ENCODE measurements at regions not wholly inside any gene's neighbourhood (a gene's known extent, or its start where the extent isn't known, plus 50 kb on each side); places are given as distances from the start of the nearest gene placed in this dataset.

DNA sequence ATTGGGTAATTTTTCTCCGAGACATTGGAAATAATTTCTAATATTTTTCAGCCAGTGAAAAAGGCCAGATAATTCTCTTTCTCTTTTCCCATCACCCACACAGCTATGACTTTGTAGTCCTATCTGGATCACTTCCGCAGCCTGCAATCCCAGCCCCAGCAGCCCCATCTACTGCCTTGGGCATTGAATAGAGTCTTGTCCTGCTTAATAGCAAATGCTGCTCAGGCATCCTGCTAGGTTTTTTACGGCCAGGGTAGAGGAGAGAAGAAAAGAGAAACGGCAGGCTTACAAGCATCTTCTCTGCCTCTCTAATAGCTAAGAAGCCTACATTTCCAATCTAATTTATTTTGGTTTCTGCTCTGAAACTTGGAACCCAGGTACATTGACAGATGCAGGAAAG is 154.3 kb upstream of the B3GAT1 start:
- Histone ChIP-seq H3K4me1 (no peaks in the 10 kb centered on the region), H3K9me3 (replicated peaks) (no peaks in the 10 kb centered on the region), H3K4me3 (no peak overlapping the region), H3K27ac (replicated peaks) (no peak overlapping the region), H3K36me3 (no peaks in the 10 kb centered on the region), H3K27me3 (ENCODE audit: low read depth) (peaks cover 60% of the 10 kb centered on the region)
- TF ChIP-seq, protein P1, sequence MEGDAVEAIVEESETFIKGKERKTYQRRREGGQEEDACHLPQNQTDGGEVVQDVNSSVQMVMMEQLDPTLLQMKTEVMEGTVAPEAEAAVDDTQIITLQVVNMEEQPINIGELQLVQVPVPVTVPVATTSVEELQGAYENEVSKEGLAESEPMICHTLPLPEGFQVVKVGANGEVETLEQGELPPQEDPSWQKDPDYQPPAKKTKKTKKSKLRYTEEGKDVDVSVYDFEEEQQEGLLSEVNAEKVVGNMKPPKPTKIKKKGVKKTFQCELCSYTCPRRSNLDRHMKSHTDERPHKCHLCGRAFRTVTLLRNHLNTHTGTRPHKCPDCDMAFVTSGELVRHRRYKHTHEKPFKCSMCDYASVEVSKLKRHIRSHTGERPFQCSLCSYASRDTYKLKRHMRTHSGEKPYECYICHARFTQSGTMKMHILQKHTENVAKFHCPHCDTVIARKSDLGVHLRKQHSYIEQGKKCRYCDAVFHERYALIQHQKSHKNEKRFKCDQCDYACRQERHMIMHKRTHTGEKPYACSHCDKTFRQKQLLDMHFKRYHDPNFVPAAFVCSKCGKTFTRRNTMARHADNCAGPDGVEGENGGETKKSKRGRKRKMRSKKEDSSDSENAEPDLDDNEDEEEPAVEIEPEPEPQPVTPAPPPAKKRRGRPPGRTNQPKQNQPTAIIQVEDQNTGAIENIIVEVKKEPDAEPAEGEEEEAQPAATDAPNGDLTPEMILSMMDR (IDR thresholded peaks at IDR 0.05; ENCODE audit: borderline replicate concordance), result no peak
- no peak for DNase-seq
- intact Hi-C loops (cut with micrococcal nuclease), result no loop called here

DNA sequence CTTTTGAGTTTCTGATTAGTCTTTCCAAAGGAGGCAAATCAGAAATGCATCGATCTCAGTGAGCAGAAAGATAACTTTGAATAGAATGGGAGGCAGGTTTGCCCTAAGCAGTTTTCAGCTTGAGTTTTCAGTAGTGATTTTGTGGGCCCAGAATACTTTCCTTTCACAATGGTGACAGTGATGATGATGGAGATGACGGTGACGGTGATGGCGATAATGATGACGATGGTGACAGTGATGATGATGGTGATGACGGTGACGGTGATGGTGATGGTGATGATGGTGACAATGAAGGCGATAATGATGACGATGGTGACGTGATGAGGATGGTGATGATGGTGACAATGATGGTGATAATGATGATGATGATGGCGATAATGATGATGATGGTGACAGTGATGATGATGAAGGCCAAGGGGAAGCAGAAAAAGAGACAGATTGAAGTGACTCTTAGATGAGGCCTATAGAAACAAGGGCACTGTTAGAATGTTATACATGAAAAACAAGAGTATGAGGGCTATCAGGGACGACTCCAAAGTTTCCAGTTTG is 153.4 kb upstream of the B3GAT1 start:
- Histone ChIP-seq H3K9me3 (replicated peaks) (no peaks in the 10 kb centered on the region), H3K4me3 (no peak overlapping the region), H3K36me3 (no peaks in the 10 kb centered on the region), H3K27me3 (ENCODE audit: low read depth) (peaks cover 69% of the 10 kb centered on the region), H3K27ac (replicated peaks) (no peak overlapping the region), H3K4me1 (no peaks in the 10 kb centered on the region)
- intact Hi-C loops (cut with micrococcal nuclease), result no loop called here
- no peak for DNase-seq
- TF ChIP-seq, protein P1 (IDR thresholded peaks at IDR 0.05; ENCODE audit: borderline replicate concordance), result no peak

DNA sequence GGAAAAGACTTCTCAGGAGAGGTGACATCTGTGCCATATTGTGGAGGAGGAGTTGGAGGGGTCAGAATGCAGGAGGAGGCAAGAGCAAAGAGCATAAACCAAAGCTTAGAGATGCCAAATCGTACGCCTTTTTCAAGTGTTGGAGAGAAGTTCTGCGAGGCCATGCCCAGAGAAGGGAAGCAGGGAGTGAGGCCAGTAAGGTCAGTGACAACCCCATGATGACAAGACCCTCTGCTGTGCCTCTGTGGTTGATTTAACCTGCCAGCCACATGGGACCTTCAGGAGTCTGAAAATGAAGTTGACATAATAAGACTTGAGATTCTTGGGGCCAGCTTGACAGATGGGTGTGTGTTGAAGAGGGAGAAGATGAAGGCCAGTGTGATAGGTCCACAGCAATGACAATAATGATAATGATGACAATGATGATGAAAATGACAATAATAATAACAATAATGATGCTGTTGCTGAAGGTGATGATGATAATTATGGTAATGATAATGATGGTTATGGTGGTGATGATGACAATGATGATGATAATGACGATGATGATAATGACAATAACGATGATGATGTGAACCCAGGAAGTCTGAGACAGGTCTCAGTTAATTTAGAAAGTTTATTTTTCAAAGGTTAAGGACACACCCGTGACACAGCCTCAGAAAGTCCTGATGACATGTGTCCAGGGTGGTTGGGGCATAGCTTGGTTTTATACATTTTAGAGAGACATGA is 152.6 kb upstream of the B3GAT1 start:
- no peaks in the 10 kb centered on the region for H3K36me3 ChIP-seq
- H3K9me3 ChIP-seq (replicated peaks), result no peaks in the 10 kb centered on the region
- H3K4me3 ChIP-seq, result no peak overlapping the region
- H3K4me1 ChIP-seq, result no peaks in the 10 kb centered on the region
- intact Hi-C loops (cut with micrococcal nuclease), result no loop called here
- TF ChIP-seq, protein P1 (IDR thresholded peaks at IDR 0.05; ENCODE audit: borderline replicate concordance), result no peak
- H3K27ac ChIP-seq (replicated peaks), result no peak overlapping the region
- H3K27me3 ChIP-seq (ENCODE audit: low read depth), result peaks cover 73% of the 10 kb centered on the region
- no peak for DNase-seq

DNA sequence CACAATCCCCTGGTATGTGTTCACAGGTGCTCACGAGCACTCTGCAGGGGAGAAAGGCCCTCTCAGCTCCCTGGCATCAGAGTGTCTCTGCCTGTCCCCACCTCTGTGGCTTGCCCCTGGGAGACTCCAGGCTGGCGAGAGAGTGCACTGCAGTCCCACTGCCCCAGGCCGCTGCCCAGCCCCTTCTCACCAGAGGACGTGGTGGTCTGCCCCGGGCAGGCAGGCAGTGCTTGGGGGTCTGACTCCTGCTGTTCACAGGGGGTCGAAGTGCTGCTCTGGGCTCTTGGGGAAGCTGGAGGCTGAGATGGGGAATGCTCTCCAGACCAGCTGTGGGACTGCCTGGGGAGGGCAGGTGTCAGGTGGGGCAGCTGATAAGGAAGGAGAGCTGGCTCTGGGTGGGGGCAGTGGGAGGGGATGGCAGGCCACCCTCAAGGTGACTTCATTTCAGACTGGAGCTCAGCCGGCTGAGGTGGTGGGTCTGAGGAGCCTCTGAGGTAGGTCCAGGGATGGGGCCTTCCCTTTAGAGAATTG is 151.0 kb upstream of the B3GAT1 start:
- no peaks in the 10 kb centered on the region for H3K4me1 ChIP-seq
- no peak overlapping the region for H3K27ac ChIP-seq (replicated peaks)
- TF ChIP-seq, protein P1 (IDR thresholded peaks at IDR 0.05; ENCODE audit: borderline replicate concordance), result no peak
- peaks cover 80% of the 10 kb centered on the region for H3K27me3 ChIP-seq (ENCODE audit: low read depth)
- DNase-seq, result no peak
- H3K4me3 ChIP-seq, result no peak overlapping the region
- no peaks in the 10 kb centered on the region for H3K9me3 ChIP-seq (replicated peaks)
- H3K36me3 ChIP-seq, result no peaks in the 10 kb centered on the region
- intact Hi-C loops (cut with micrococcal nuclease), result no loop called here

DNA sequence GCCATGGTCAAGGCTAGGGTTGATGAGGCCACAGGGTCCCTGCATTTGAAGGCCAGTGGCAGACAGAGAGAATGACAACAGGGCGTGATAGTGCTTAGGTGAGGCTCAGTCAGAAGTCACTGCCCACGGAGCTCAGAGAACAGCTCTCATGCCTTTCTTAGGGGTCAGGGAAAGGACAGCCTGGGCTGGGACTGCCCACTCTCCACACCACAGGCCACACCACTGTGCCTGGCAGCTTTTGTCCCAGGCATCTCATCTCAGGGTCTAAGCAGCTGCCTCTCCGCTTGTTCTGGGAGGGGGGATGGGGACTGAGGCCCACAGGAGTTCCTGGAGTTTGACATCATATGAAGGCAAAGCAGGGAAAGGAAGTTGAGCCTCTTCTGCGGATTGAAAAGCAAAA is 150.2 kb upstream of the B3GAT1 start:
- Histone ChIP-seq H3K4me3 (no peak overlapping the region), H3K9me3 (replicated peaks) (no peaks in the 10 kb centered on the region), H3K36me3 (no peaks in the 10 kb centered on the region), H3K27ac (replicated peaks) (no peak overlapping the region), H3K4me1 (no peaks in the 10 kb centered on the region), H3K27me3 (ENCODE audit: low read depth) (peaks cover 81% of the 10 kb centered on the region)
- intact Hi-C loops (cut with micrococcal nuclease), result no loop called here
- no peak for DNase-seq
- TF ChIP-seq, protein P1 (IDR thresholded peaks at IDR 0.05; ENCODE audit: borderline replicate concordance), result no peak

Measured in left ventricle myocardium inferior (tissue), 1 donor.